Keratinocyte (primary cell): ENCODE measurements at regions not wholly inside any gene's neighbourhood (a gene's known extent, or its start where the extent isn't known, plus 50 kb on each side); places are given as distances from the start of the nearest gene placed in this dataset.

Experiments
- DNase-seq: peaks from one replicate; pipeline ENCODE4 v3.0.0-alpha.2; 2011; ENCODE audit warnings: low read depth, missing footprints, low spot score
- FAIRE-seq: peaks from 2 replicates; lab custom pipeline; 2011; peaks lifted over from hg19 to GRCh38; lab: Jason Lieb, UNC
- H2AFZ ChIP-seq: 2 replicates; pipeline ENCODE4 v1.6.0; 2012; ENCODE audit warnings: low read length, control low read depth, inconsistent platforms; ENCODE audit not compliant: control insufficient read depth
- H3K27ac ChIP-seq: 2 replicates; pipeline ENCODE4 v1.5.1; 2011; ENCODE audit warnings: low read length; ENCODE audit not compliant: control insufficient read depth, insufficient read depth
- H3K27me3 ChIP-seq: 3 replicates; pipeline ENCODE4 v1.6.0; 2011; ENCODE audit warnings: low read length; ENCODE audit not compliant: control insufficient read depth, insufficient read depth; ENCODE audit errors: extremely low read depth
- H3K36me3 ChIP-seq, 2 experiments: 2 replicates in 1 of 2; 3 replicates in 1 of 2; pipeline ENCODE4 v1.5.1; 2011; ENCODE audit warnings: low read length in 2 of 2, mild to moderate bottlenecking in 1 of 2; ENCODE audit not compliant: control insufficient read depth in 2 of 2, insufficient read depth in 2 of 2; ENCODE audit errors: extremely low read depth in 1 of 2
- H3K4me1 ChIP-seq: 3 replicates; pipeline ENCODE4 v1.5.1; 2011; ENCODE audit warnings: low read length; ENCODE audit not compliant: control insufficient read depth, insufficient read depth; ENCODE audit errors: extremely low read depth
- H3K4me2 ChIP-seq: 3 replicates; pipeline ENCODE4 v1.6.0; 2011; ENCODE audit warnings: low read depth, low read length; ENCODE audit not compliant: control insufficient read depth, insufficient read depth; ENCODE audit errors: extremely low read depth
- H3K4me3 ChIP-seq, 3 experiments: fragments of 200-600 bp in 1 of 3; sonication (generic) in 1 of 3; 2 replicates in 2 of 3; 3 replicates in 1 of 3; pipeline ENCODE4 v1.5.1; 2011 to 2016; ENCODE audit warnings: low read length in 3 of 3, mild to moderate bottlenecking in 3 of 3, control low read depth in 2 of 3, inconsistent platforms in 1 of 3, low read depth in 1 of 3, mixed read lengths in 1 of 3, mixed run types in 1 of 3, moderate library complexity in 1 of 3; ENCODE audit not compliant: control insufficient read depth in 2 of 3, insufficient read depth in 2 of 3; ENCODE audit errors: extremely low read depth in 1 of 3
- H3K79me2 ChIP-seq: 2 replicates; pipeline ENCODE4 v1.6.0; 2012; ENCODE audit warnings: low read length; ENCODE audit not compliant: control insufficient read depth, insufficient read depth
- H3K9ac ChIP-seq: 3 replicates; pipeline ENCODE4 v1.6.0; 2011; ENCODE audit warnings: low read length; ENCODE audit not compliant: control insufficient read depth, insufficient read depth; ENCODE audit errors: extremely low read depth
- H3K9me1 ChIP-seq: 3 replicates; pipeline ENCODE4 v1.6.0; 2011; ENCODE audit warnings: low read length; ENCODE audit not compliant: control insufficient read depth, insufficient read depth; ENCODE audit errors: extremely low read depth
- H3K9me3 ChIP-seq: 2 replicates; pipeline ENCODE4 v1.5.1; 2012; ENCODE audit warnings: low read depth, low read length; ENCODE audit not compliant: control insufficient read depth
- H4K20me1 ChIP-seq: 3 replicates; pipeline ENCODE4 v1.6.0; 2011; ENCODE audit warnings: low read length; ENCODE audit not compliant: control insufficient read depth, insufficient read depth; ENCODE audit errors: extremely low read depth
- EZH2 ChIP-seq: IDR thresholded peaks from one replicate; pipeline ENCODE4 v1.6.1; 2012; ENCODE audit warnings: inconsistent platforms, mild to moderate bottlenecking, low read length, moderate library complexity
- dilution Hi-C: fragments of 300-500 bp; cut with MboI; formaldehyde crosslinking; loops from one replicate; pipeline ENCODE4 v1.7.0; 2020; ENCODE audit warnings: low sequenced_read_pairs; ENCODE audit not compliant: extremely low pct_ligation_motif_present
- TF ChIP-seq, protein P1 (sequence below), 3 experiments: IDR thresholded peaks in 1 of 3; conservative IDR thresholded peaks in 1 of 3; optimal IDR thresholded peaks in 1 of 3; 2 replicates in 2 of 3; 3 replicates in 1 of 3; pipeline versions ENCODE3 to v1.5.1; 2011; ENCODE audit warnings: low read length in 3 of 3, mild to moderate bottlenecking in 3 of 3, moderate library complexity in 2 of 3, control low read depth in 1 of 3, inconsistent platforms in 1 of 3; ENCODE audit not compliant: insufficient read depth in 2 of 3; ENCODE audit errors: extremely low read depth in 1 of 3

DNA sequence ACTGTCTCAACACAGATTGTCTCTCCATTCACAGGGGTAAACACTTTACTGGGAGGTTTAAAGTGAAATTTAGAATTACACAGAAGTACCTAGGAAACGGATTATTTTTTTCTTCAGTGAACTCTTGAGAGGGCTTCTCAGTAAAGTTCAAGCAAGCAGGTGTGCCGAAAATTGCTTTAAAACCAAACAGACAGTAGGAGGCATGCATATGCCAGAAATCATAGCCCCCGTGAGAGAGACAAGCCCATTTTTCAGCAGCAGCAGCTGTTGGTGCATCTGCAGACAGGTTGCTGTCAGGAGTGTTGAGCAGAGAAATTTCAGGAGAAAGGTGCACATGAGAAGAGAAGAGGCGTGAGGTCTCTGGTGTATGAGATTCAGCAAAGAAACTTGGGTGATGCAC lies 2115.5 kb upstream of the CELF4 start:
- Histone ChIP-seq H3K27ac (no peak overlapping the region), H4K20me1 (no peaks in the 10 kb centered on the region), H3K4me1 (peaks cover 4% of the 10 kb centered on the region), H3K4me3 (no peak overlapping the region), H3K79me2 (no peaks in the 10 kb centered on the region), H3K9me3 (no peaks in the 10 kb centered on the region), H3K4me2 (no peak overlapping the region), H3K27me3 (no peaks in the 10 kb centered on the region), H3K9ac (no peak overlapping the region), H2AFZ (no peak overlapping the region), H3K36me3 (no peaks in the 10 kb centered on the region), H3K9me1 (peaks cover 3% of the 10 kb centered on the region)
- no peak for DNase-seq
- no peak for TF ChIP-seq EZH2
- TF ChIP-seq, protein P1, sequence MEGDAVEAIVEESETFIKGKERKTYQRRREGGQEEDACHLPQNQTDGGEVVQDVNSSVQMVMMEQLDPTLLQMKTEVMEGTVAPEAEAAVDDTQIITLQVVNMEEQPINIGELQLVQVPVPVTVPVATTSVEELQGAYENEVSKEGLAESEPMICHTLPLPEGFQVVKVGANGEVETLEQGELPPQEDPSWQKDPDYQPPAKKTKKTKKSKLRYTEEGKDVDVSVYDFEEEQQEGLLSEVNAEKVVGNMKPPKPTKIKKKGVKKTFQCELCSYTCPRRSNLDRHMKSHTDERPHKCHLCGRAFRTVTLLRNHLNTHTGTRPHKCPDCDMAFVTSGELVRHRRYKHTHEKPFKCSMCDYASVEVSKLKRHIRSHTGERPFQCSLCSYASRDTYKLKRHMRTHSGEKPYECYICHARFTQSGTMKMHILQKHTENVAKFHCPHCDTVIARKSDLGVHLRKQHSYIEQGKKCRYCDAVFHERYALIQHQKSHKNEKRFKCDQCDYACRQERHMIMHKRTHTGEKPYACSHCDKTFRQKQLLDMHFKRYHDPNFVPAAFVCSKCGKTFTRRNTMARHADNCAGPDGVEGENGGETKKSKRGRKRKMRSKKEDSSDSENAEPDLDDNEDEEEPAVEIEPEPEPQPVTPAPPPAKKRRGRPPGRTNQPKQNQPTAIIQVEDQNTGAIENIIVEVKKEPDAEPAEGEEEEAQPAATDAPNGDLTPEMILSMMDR (optimal IDR thresholded peaks at IDR 0.05 in 1 of 3, IDR thresholded peaks at IDR 0.05 in 1 of 3, conservative IDR thresholded peaks at IDR 0.05 in 1 of 3; ENCODE audit: extremely low read depth in 1 of 3, insufficient read depth in 2 of 3, low read length in 3 of 3) = peak in 1 of 3 experiments; percentile 37
- no peak for FAIRE-seq
- dilution Hi-C loops = no loop called here

- Histone ChIP-seq H3K9me1 (no peaks in the 10 kb centered on the region), H3K27me3 (no peaks in the 10 kb centered on the region), H3K4me3 (no peak overlapping the region), H4K20me1 (no peaks in the 10 kb centered on the region), H3K9ac (no peak overlapping the region), H3K79me2 (no peaks in the 10 kb centered on the region), H3K4me1 (no peaks in the 10 kb centered on the region), H2AFZ (no peak overlapping the region), H3K27ac (no peak overlapping the region), H3K36me3 (no peaks in the 10 kb centered on the region), H3K9me3 (no peaks in the 10 kb centered on the region), H3K4me2 (no peak overlapping the region)
- FAIRE-seq (no peak), DNase-seq (no peak)
- TF ChIP-seq, protein P1 (optimal IDR thresholded peaks at IDR 0.05 in 1 of 3, IDR thresholded peaks at IDR 0.05 in 1 of 3, conservative IDR thresholded peaks at IDR 0.05 in 1 of 3; ENCODE audit: extremely low read depth in 1 of 3, insufficient read depth in 2 of 3, low read length in 3 of 3) = no peak
- TF ChIP-seq EZH2 = no peak
- dilution Hi-C loops = no loop called here
Observed at GRCh38 chr18:39675906-39676305, 2110.3 kb upstream of the CELF4 start.
